H1 (cell line): ENCODE measurements at regions not wholly inside any gene's neighbourhood (a gene's known extent, or its start where the extent isn't known, plus 50 kb on each side); places are given as distances from the start of the nearest gene placed in this dataset.

ENCODE experiments used
- CTCF ChIP-seq, 3 experiments: IDR thresholded peaks; 1 replicate in 2 of 3; 2 replicates in 1 of 3; pipeline versions ENCODE4 v1.5.1 to v1.6.1; 2011; ENCODE audit warnings: low read length in 3 of 3, mild to moderate bottlenecking in 3 of 3, inconsistent platforms in 2 of 3, low read depth in 1 of 3, moderate library complexity in 1 of 3; ENCODE audit not compliant: insufficient read depth in 1 of 3; ENCODE audit errors: control extremely low read depth in 1 of 3
- EP300 ChIP-seq, 2 experiments: IDR thresholded peaks; 1 replicate in 1 of 2; 2 replicates in 1 of 2; pipeline ENCODE4 v1.6.1; 2011 to 2012; ENCODE audit warnings: low read depth in 2 of 2, low read length in 2 of 2, mild to moderate bottlenecking in 2 of 2, borderline replicate concordance in 1 of 2, inconsistent platforms in 1 of 2, moderate library complexity in 1 of 2
- EZH2 ChIP-seq: fragments of 200-600 bp; sonication (generic); IDR thresholded peaks from 2 replicates; pipeline ENCODE4 v1.7.1; 2012; ENCODE audit warnings: low read depth, mild to moderate bottlenecking, moderate library complexity, low read length, inconsistent platforms; ENCODE audit not compliant: severe bottlenecking
- GABPA ChIP-seq: IDR thresholded peaks from 2 replicates; pipeline ENCODE4 v1.6.1; 2011; ENCODE audit warnings: mild to moderate bottlenecking, low read length, moderate library complexity, borderline replicate concordance; ENCODE audit not compliant: insufficient read depth
- HDAC2 ChIP-seq, 2 experiments: fragments of 300-600 bp in 1 of 2; sonication (generic) in 1 of 2; IDR thresholded peaks; 2 replicates each; pipeline ENCODE4 v1.6.1; 2011 to 2012; ENCODE audit warnings: low read depth in 2 of 2, low read length in 2 of 2, mild to moderate bottlenecking in 2 of 2, moderate library complexity in 2 of 2, borderline replicate concordance in 1 of 2, inconsistent platforms in 1 of 2
- NANOG ChIP-seq: IDR thresholded peaks from 2 replicates; pipeline ENCODE4 v1.6.1; 2011; ENCODE audit warnings: low read length, low read depth, mild to moderate bottlenecking, inconsistent platforms; ENCODE audit not compliant: insufficient read depth, poor library complexity, severe bottlenecking
- POLR2A ChIP-seq, 2 experiments: IDR thresholded peaks; 1 replicate in 1 of 2; 2 replicates in 1 of 2; pipeline ENCODE4 v1.6.1; 2011; ENCODE audit warnings: low read depth in 2 of 2, low read length in 2 of 2, mild to moderate bottlenecking in 2 of 2; ENCODE audit errors: control extremely low read depth in 1 of 2
- TAF1 ChIP-seq: IDR thresholded peaks from 2 replicates; pipeline ENCODE4 v1.6.1; 2011; ENCODE audit warnings: mild to moderate bottlenecking, low read depth, low read length

- TF ChIP-seq CTCF (IDR thresholded peaks at IDR 0.05; ENCODE audit: control extremely low read depth in 1 of 3, insufficient read depth in 1 of 3, low read depth in 1 of 3, low read length in 3 of 3) (no peak), EZH2 (no peak), POLR2A (IDR thresholded peaks at IDR 0.05; ENCODE audit: control extremely low read depth in 1 of 2, low read depth in 2 of 2, low read length in 2 of 2) (no peak), NANOG (peak; percentile 95), TAF1 (no peak), HDAC2 (IDR thresholded peaks at IDR 0.05; ENCODE audit: borderline replicate concordance in 1 of 2, low read depth in 2 of 2, low read length in 2 of 2) (peak in 1 of 2 experiments; percentile 88; a peak in 1 of 4 replicates), EP300 (IDR thresholded peaks at IDR 0.05; ENCODE audit: borderline replicate concordance in 1 of 2, low read depth in 2 of 2, low read length in 2 of 2) (peak in 1 of 2 experiments; percentile 72; a peak in 1 of 3 replicates), GABPA (no peak)
Observed at GRCh38 chr16:6195966-6196365, 1098.4 kb upstream of the EEF2KMT start.
